Mesodermal cell (in vitro differentiated cells): ENCODE measurements at regions not wholly inside any gene's neighbourhood (a gene's known extent, or its start where the extent isn't known, plus 50 kb on each side); places are given as distances from the start of the nearest gene placed in this dataset.

Source experiments
- H3K27ac ChIP-seq: 2 replicates; pipeline ENCODE4 v1.7.0; 2013; ENCODE audit warnings: mild to moderate bottlenecking, low read depth, low read length, moderate library complexity; ENCODE audit not compliant: severe bottlenecking
- H3K36me3 ChIP-seq: 2 replicates; pipeline ENCODE4 v1.7.1; 2013; ENCODE audit warnings: mild to moderate bottlenecking, low read length, moderate library complexity; ENCODE audit not compliant: control insufficient read depth, insufficient read depth
- H3K4me1 ChIP-seq: one replicate; pipeline ENCODE4 v1.7.1; 2013; ENCODE audit warnings: mild to moderate bottlenecking, low read length; ENCODE audit not compliant: insufficient read depth, control insufficient read depth, poor library complexity, severe bottlenecking
- H3K4me3 ChIP-seq: 2 replicates; pipeline ENCODE4 v1.7.0; 2013; ENCODE audit warnings: low read length, control low read depth, mild to moderate bottlenecking; ENCODE audit not compliant: insufficient read depth, poor library complexity, severe bottlenecking; ENCODE audit errors: extremely low read depth
- H3K9me3 ChIP-seq: 2 replicates; pipeline ENCODE4 v1.7.1; 2013; ENCODE audit warnings: mild to moderate bottlenecking, low read length, moderate library complexity; ENCODE audit not compliant: control insufficient read depth
- WGBS, 2 experiments: methylation state at CpG; one replicate each; pipeline ENCODE4 v1.1.5; 2013; ENCODE audit warnings: missing lambda C conversion rate in 2 of 2; ENCODE audit not compliant: insufficient coverage in 2 of 2; 5-methylcytosine and 5-hydroxymethylcytosine counted together

- H3K27ac ChIP-seq: no peak overlapping the region
- no peak overlapping the region for H3K4me3 ChIP-seq
- H3K4me1 ChIP-seq: peaks cover 6% of the 10 kb centered on the region
- WGBS, 2 experiments: 23 to 25% methylated on average over 15 to 18 of the region's 18 CpGs
- no peaks in the 10 kb centered on the region for H3K9me3 ChIP-seq
- no peaks in the 10 kb centered on the region for H3K36me3 ChIP-seq
Measured at GRCh38 chr9:6080154-6080716, 64.8 kb upstream of the RANBP6 start.

- Histone ChIP-seq H3K4me3 (no peak overlapping the region), H3K9me3 (no peaks in the 10 kb centered on the region), H3K27ac (no peak overlapping the region)
Measured at GRCh38 chr9:6079386-6079785, 64.0 kb upstream of the RANBP6 start.

GRCh38 chr9:6078382-6079105 lies 63.1 kb upstream of the RANBP6 start:
- H3K4me3 ChIP-seq: no peak overlapping the region
- H3K9me3 ChIP-seq: no peaks in the 10 kb centered on the region
- WGBS, 2 experiments: 57 to 61% methylated on average over 5 of the region's 5 CpGs
- peak overlapping the region; percentile 16 for H3K27ac ChIP-seq
- no peaks in the 10 kb centered on the region for H3K36me3 ChIP-seq
- H3K4me1 ChIP-seq: peaks cover 6% of the 10 kb centered on the region

More at GRCh38 chr9:6079386-6079785, 64.0 kb upstream of the RANBP6 start:
- Histone ChIP-seq H3K4me1 (peaks cover 6% of the 10 kb centered on the region), H3K36me3 (no peaks in the 10 kb centered on the region)
- 94 to 97% methylated on average over 4 of the region's 5 CpGs for WGBS, 2 experiments

GRCh38 chr9:6076851-6077250 lies 61.4 kb upstream of the RANBP6 start:
- no peaks in the 10 kb centered on the region for H3K9me3 ChIP-seq
- H3K4me3 ChIP-seq: no peak overlapping the region
- no peaks in the 10 kb centered on the region for H3K36me3 ChIP-seq
- 89 to 97% methylated on average over 5 of the region's 6 CpGs for WGBS, 2 experiments
- peaks cover 6% of the 10 kb centered on the region for H3K4me1 ChIP-seq
- no peak overlapping the region for H3K27ac ChIP-seq

GRCh38 chr9:6073731-6074130 lies 58.3 kb upstream of the RANBP6 start:
- Histone ChIP-seq H3K36me3 (no peaks in the 10 kb centered on the region), H3K27ac (no peak overlapping the region), H3K9me3 (no peaks in the 10 kb centered on the region), H3K4me3 (no peak overlapping the region), H3K4me1 (peaks cover 5% of the 10 kb centered on the region)
- no CpG with 5 or more reads among the region's 2 CpGs for WGBS, 2 experiments

GRCh38 chr9:6072865-6073264 lies 57.4 kb upstream of the RANBP6 start:
- Histone ChIP-seq H3K27ac (no peak overlapping the region), H3K4me3 (no peak overlapping the region), H3K36me3 (no peaks in the 10 kb centered on the region), H3K9me3 (no peaks in the 10 kb centered on the region), H3K4me1 (no peaks in the 10 kb centered on the region)
- 97 to 100% methylated on average over 2 to 5 of the region's 7 CpGs for WGBS, 2 experiments

GRCh38 chr9:6072453-6072852 lies 57.0 kb upstream of the RANBP6 start:
- Histone ChIP-seq H3K4me1 (no peaks in the 10 kb centered on the region), H3K36me3 (no peaks in the 10 kb centered on the region), H3K4me3 (no peak overlapping the region), H3K27ac (no peak overlapping the region), H3K9me3 (no peaks in the 10 kb centered on the region)

- Histone ChIP-seq H3K9me3 (no peaks in the 10 kb centered on the region), H3K4me1 (no peaks in the 10 kb centered on the region), H3K36me3 (no peaks in the 10 kb centered on the region), H3K4me3 (no peak overlapping the region), H3K27ac (no peak overlapping the region)
Measured at GRCh38 chr9:6068983-6069382, 53.6 kb upstream of the RANBP6 start.

GRCh38 chr9:6067426-6067825 lies 52.0 kb upstream of the RANBP6 start:
- Histone ChIP-seq H3K9me3 (peaks cover 13% of the 10 kb centered on the region), H3K36me3 (no peaks in the 10 kb centered on the region), H3K4me3 (no peak overlapping the region), H3K4me1 (no peaks in the 10 kb centered on the region), H3K27ac (no peak overlapping the region)
- 83% methylated on average over 1 of the region's 2 CpGs; no CpG with 5 or more reads in 1 of the 2 experiments for WGBS, 2 experiments
